Aorta (tissue), 5 donors: ENCODE measurements at regions not wholly inside any gene's neighbourhood (a gene's known extent, or its start where the extent isn't known, plus 50 kb on each side); places are given as distances from the start of the nearest gene placed in this dataset.

ENCODE experiments used
- ATAC-seq: fragments of 200-7000 bp; cut with Tn5 transposase; one replicate; pipeline ENCODE4 v1.9.1; 2022; ENCODE audit warnings: moderate library complexity; ENCODE audit not compliant: low FRiP score
- DNase-seq, 2 donors: peaks; one replicate each; pipeline ENCODE4 v3.0.0-alpha.2; 2020
- H3K27ac ChIP-seq, 2 donors: one replicate each; pipeline ENCODE4 v1.5.1; 2013; ENCODE audit warnings: low read length in 2 of 2, mild to moderate bottlenecking in 2 of 2, moderate library complexity in 2 of 2, control low read depth in 1 of 2, inconsistent platforms in 1 of 2, low read depth in 1 of 2
- H3K27me3 ChIP-seq, 2 donors: one replicate each; pipeline ENCODE4 v1.6.1; 2013; ENCODE audit warnings: control low read depth in 1 of 2, low read length in 1 of 2, mild to moderate bottlenecking in 1 of 2, moderate library complexity in 1 of 2; ENCODE audit not compliant: insufficient read depth in 2 of 2, control insufficient read depth in 1 of 2
- H3K36me3 ChIP-seq, 2 donors: one replicate each; pipeline ENCODE4 v1.6.1; 2013; ENCODE audit warnings: control low read depth in 1 of 2, low read length in 1 of 2, mild to moderate bottlenecking in 1 of 2; ENCODE audit not compliant: insufficient read depth in 2 of 2, control insufficient read depth in 1 of 2
- H3K4me1 ChIP-seq, 2 donors: one replicate each; pipeline ENCODE4 v1.6.1; 2013; ENCODE audit warnings: low read length in 2 of 2, control low read depth in 1 of 2, mild to moderate bottlenecking in 1 of 2, moderate library complexity in 1 of 2; ENCODE audit not compliant: insufficient read depth in 2 of 2, control insufficient read depth in 1 of 2
- H3K4me3 ChIP-seq, 2 donors: one replicate each; pipeline ENCODE4 v1.5.1; 2013; ENCODE audit warnings: low read length in 2 of 2, control low read depth in 1 of 2, mild to moderate bottlenecking in 1 of 2
- H3K9me3 ChIP-seq: one replicate; pipeline ENCODE4 v1.6.1; 2013; ENCODE audit warnings: mild to moderate bottlenecking, low read length; ENCODE audit not compliant: control insufficient read depth
- WGBS, 2 donors: extraction: QIAGEN DNeasy Blood & Tissue Kit; methylation state at CpG; one replicate each; pipeline ENCODE4 v1.1.7; 2013; 5-methylcytosine and 5-hydroxymethylcytosine counted together
- intact Hi-C, 2 donors: fragments of 100-400 bp; cut with DNase I; formaldehyde crosslinking; loops; one replicate each; pipeline versions ENCODE4 v1.14.2 to v1.15.0; 2022
- donor health status: healthy with polysubstance abuse.
- donor health status: Bipolar disorder and iron deficiency.
- donor health status: DM: no; HTN: no; CAD: no.
- donor health status: DM: no; HTN: no; CAD: no.
- donor health status: DM: yes; HTN: yes; CAD: no.

DNA sequence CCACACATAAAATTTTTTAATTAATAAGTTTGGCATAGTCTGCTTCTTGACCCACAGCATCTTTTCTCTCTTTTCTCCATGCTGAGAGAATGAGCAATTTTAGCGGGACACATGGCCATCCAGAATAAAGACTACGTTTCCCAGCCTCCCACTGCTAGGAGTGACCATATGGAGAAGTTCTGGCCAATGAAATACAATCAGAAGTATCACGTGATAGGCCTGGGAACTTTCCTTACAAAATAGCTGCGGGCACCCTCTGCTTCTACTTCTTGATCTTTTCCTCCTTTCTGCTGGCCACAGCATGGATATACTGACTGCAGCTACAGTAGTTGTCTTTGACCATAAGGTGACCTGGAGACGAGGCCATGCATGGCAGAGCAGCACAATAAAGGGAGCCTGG, 348.0 kb downstream of the BCOR start:
- DNase-seq: no peak
- intact Hi-C loops: no loop called here
- peak overlapping the region in 1 of 2 donors; percentile 2 for H3K27ac ChIP-seq

DNA sequence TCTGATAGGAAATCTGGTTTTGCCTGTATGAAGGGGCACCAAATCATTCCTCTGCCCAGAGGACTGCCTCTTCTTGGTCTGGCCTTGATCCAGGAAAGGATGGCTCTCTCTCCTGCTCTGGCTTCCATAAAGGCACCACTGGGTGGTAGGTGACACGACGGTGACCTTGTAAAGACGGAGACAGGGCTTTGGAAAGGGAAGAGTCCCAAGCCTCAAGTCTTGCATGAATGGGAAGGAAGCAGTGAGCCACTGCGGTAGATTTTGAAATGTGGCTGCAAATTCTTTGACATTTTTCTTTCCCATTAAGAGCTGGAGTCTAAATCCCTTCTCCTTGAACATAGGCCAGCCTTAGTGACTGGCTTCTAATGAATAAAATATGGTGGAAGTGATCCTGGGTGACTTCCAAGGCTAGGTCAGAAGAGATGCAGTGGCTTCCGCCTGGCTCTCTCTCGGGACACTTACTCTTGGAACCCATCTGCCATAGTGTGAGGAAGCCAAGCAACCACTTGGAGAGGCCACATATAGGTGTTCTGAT, 347.4 kb downstream of the BCOR start:
- intact Hi-C loops: no loop called here

More for the DNA sequence above, 348.0 kb downstream of the BCOR start:
- H3K36me3 ChIP-seq: no peaks in the 10 kb centered on the region
- H3K9me3 ChIP-seq: no peaks in the 10 kb centered on the region
- 52 to 54% methylated on average over 5 of the region's 5 CpGs for WGBS, 2 donors
- no peak overlapping the region for H3K4me3 ChIP-seq
- H3K4me1 ChIP-seq: peaks cover 0 to 3% of the 10 kb centered on the region in 2 donors
- ATAC-seq: peak; percentile 20
- H3K27me3 ChIP-seq: no peaks in the 10 kb centered on the region

DNA sequence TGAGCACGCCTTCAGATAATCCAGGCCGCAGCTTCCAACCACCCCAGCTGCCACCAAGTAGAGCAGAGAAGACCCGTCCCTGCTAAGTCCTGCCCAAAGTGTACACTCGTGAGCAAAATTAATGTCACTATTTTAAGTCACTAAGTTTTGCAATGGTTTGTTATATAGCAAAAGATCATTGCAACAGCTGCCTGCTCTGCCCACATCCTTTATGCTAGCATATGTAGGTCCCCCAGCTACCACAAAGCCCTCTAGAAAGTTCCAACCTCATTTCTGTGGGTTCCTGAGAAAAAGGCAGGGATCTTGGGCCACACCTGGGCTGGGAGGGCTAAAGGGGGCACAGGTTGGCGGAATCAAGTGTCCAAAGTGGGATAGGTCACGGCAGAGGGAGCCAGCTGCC, 346.9 kb downstream of the BCOR start:
- Histone ChIP-seq H3K9me3 (no peaks in the 10 kb centered on the region), H3K27me3 (no peaks in the 10 kb centered on the region), H3K27ac (no peak overlapping the region), H3K36me3 (no peaks in the 10 kb centered on the region), H3K4me3 (no peak overlapping the region), H3K4me1 (peaks cover 0 to 3% of the 10 kb centered on the region in 2 donors)
- DNase-seq (no peak), ATAC-seq (no peak)
- intact Hi-C loops: no loop called here
- WGBS, 2 donors: 73 to 76% methylated on average over 6 of the region's 6 CpGs

More for the DNA sequence above, 347.4 kb downstream of the BCOR start:
- Histone ChIP-seq H3K9me3 (no peaks in the 10 kb centered on the region), H3K36me3 (no peaks in the 10 kb centered on the region), H3K27ac (no peak overlapping the region), H3K4me3 (no peak overlapping the region), H3K4me1 (peaks cover 0 to 3% of the 10 kb centered on the region in 2 donors), H3K27me3 (no peaks in the 10 kb centered on the region)
- DNase-seq (no peak), ATAC-seq (no peak)
- 76 to 77% methylated on average over 6 of the region's 6 CpGs for WGBS, 2 donors

DNA sequence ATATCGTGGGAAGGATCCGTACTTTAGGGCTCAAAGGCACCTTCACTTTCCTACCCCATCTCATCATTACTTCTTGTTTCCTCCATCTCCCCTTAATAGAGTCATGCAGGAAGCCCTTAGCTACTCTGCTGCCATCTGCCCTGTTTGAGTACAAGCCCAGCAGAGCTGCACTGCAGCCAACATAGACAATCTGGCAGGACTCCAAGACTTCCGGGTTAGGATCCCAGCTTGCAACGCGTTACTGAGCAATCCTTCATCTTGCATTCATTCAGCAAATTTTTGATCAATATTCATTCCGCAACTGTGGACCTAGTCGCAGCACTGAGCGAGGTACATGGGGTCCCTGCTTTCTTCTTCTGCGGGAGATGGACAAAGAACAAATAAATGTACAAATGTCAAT, 344.9 kb downstream of the BCOR start:
- ATAC-seq: no peak
- 66 to 74% methylated on average over 9 of the region's 9 CpGs for WGBS, 2 donors

DNA sequence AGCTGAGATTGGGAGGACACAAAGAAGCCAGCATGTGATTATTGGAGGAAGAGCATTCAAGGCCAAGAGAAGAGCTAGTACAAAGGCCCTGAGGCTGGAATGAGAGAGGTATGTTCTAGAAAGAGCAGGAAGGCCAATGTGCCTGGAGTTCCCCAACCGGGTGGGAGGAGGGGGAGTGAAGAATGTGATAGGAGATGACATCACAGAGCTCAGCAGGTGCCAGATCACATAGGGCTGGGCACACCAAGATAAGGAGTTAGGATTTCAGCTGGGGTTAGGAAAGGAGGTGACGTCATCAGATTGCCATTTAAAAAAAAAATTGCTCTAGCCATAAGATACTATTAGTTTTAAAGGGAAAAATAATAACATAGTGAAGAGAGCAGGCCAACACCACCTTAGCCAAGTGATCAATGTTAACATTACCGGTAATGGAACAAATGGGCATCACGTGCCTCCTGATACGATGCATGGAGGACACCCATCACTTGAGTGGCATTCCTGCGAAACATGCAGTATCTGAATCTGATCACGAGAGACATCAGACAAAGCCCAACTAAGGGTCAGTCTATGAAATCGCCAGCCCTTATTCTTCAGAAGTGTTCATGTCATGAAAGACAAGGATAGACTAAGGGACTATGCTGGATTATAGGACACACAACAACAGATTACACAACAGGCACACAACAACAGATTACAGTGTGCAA, 344.3 kb downstream of the BCOR start:
- H3K4me1 ChIP-seq: peaks cover 0 to 7% of the 10 kb centered on the region in 2 donors
- H3K4me3 ChIP-seq: no peak overlapping the region
- no peaks in the 10 kb centered on the region for H3K9me3 ChIP-seq
- no peaks in the 10 kb centered on the region for H3K27me3 ChIP-seq
- DNase-seq: no peak
- H3K36me3 ChIP-seq: no peaks in the 10 kb centered on the region
- ATAC-seq: no peak
- H3K27ac ChIP-seq: peak overlapping the region in 1 of 2 donors; percentile 71
- intact Hi-C loops: no loop called here
- 64 to 66% methylated on average over 8 of the region's 8 CpGs for WGBS, 2 donors

More for the DNA sequence above, 344.9 kb downstream of the BCOR start:
- intact Hi-C loops: no loop called here
- H3K4me3 ChIP-seq: no peak overlapping the region
- H3K4me1 ChIP-seq: peaks cover 0 to 6% of the 10 kb centered on the region in 2 donors
- no peak for DNase-seq
- H3K27me3 ChIP-seq: no peaks in the 10 kb centered on the region
- H3K27ac ChIP-seq: peak overlapping the region in 1 of 2 donors; percentile 71
- no peaks in the 10 kb centered on the region for H3K9me3 ChIP-seq
- no peaks in the 10 kb centered on the region for H3K36me3 ChIP-seq

DNA sequence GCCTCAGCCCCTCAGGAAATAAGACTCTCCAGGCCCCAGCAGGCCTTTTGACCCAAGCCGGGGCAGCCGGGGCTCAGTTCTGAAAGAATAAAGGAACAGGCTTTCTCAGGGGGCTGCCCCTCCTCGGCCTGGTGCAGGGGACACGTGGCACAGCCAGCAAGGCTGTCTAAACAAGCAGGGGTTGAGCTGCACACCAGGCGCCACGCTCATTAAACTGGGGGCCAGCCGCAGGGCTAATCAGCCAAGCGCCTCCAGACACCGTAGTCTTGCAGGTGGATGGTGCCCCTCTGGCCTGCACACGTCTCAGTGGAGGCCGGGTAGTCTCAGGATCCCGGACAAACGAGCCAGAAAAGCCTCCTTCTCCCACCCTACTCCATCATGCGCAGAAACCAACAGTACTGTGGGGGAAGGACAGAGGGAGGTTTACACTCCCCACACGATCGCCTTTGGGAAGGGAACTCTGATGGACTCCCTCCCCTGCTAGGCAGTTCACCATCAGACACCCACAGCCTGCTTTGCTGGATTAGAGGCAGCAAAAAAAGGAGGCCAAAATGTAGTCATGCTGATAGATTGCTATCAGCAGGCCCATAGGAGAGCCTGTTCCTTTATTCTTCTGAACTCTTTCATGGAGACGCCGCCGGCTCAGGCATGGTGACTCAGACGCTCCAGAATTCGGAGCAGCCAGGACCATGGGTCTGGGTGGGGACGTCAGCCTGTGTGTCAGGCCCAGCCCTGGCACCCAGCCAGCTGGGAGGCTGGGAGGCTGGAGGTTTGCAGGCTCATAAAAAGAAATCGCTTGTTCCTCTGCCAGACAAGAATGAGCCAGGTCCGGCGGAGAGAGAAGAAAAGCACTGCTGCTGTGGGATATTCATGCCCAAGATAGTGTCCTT, 342.4 kb downstream of the BCOR start:
- Histone ChIP-seq H3K36me3 (no peaks in the 10 kb centered on the region), H3K4me3 (no peak overlapping the region), H3K9me3 (no peaks in the 10 kb centered on the region), H3K4me1 (peaks cover 0 to 4% of the 10 kb centered on the region in 2 donors), H3K27me3 (no peaks in the 10 kb centered on the region), H3K27ac (peak overlapping the region; percentile 14 to 99)
- intact Hi-C loops: no loop called here
- WGBS, 2 donors: 18 to 48% methylated on average over 25 of the region's 25 CpGs
- DNase-seq (peak; percentile 92 to 94), ATAC-seq (peak; percentile 78)

DNA sequence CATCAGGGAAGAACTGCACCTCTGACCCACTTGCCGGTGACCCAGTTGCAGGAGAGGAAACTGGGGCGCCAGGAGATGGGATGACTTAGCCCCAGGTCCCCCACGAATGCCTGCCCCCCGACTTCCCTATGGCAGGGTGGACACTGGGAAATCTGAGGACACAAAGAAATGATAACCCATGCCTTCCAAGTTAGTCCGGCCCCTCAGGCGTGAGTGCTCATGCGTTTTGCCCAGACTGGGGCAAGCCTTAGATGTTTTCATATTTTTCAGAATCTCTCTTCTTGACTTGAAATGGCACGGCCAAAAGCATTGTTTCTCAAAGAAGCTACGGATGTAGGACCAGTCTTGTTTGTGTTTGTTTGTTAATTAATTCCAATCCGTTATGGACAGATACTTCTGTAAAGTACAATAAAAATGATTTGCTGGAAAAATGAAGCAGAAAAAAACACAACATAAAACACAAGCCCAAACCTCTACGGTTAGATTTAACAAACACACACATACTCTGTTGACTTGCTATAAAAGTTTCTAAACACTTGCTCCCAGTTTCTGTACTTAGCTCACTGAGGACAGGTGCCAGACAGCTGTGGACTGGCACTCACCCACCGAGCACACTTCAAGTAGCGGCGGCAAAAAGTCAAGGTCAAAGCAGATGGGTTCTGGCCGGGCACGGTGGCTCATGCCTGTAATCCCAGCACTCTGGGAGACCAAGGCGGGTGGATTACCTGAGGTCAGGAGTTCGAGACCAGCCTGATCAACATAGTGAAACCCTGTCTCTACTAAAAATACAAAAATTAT, 341.5 kb downstream of the BCOR start:
- no peak for ATAC-seq
- no peak overlapping the region for H3K4me3 ChIP-seq
- H3K4me1 ChIP-seq: peaks cover 0 to 4% of the 10 kb centered on the region in 2 donors
- no peaks in the 10 kb centered on the region for H3K27me3 ChIP-seq
- H3K9me3 ChIP-seq: no peaks in the 10 kb centered on the region
- intact Hi-C loops: no loop called here
- 32 to 56% methylated on average over 18 of the region's 18 CpGs for WGBS, 2 donors
- no peak for DNase-seq
- peak overlapping the region in 1 of 2 donors; percentile 94 for H3K27ac ChIP-seq
- H3K36me3 ChIP-seq: no peaks in the 10 kb centered on the region

DNA sequence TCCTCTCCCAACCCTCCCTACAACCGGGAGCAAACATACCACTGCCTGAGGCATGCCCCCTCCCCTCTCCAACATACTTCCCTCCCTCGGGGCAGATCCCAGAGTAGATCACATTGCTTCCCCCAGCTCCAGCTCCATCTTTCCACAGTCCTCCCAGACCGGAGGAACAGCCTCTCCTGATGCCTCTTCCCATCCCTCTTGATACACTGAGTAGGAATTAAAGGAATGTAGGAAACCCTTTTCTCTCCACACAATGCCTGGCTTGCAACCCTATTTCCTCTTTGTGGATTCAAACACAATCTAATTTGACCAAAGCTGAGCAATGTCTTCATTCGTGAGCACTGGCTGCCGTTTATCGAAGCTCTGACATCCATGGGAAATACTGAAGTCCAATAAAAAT, 339.8 kb downstream of the BCOR start:
- H3K27me3 ChIP-seq: no peaks in the 10 kb centered on the region
- intact Hi-C loops: no loop called here
- no peak for DNase-seq
- no peaks in the 10 kb centered on the region for H3K36me3 ChIP-seq
- H3K27ac ChIP-seq: peak overlapping the region in 1 of 2 donors; percentile 47
- no peaks in the 10 kb centered on the region for H3K9me3 ChIP-seq
- 15 to 48% methylated on average over 6 of the region's 6 CpGs for WGBS, 2 donors
- no peak overlapping the region for H3K4me3 ChIP-seq
- ATAC-seq: no peak
- peaks cover 0 to 4% of the 10 kb centered on the region in 2 donors for H3K4me1 ChIP-seq
